H9 (cell line): ENCODE measurements at regions not wholly inside any gene's neighbourhood (a gene's known extent, or its start where the extent isn't known, plus 50 kb on each side); places are given as distances from the start of the nearest gene placed in this dataset.

Source experiments
- DNase-seq: peaks from one replicate; pipeline ENCODE4 v3.0.0-alpha.2; 2017
- H2AFZ ChIP-seq: one replicate; pipeline ENCODE4 v1.6.1; 2013; ENCODE audit warnings: mild to moderate bottlenecking, low read length, control low read depth, moderate library complexity
- H2AK5ac ChIP-seq: 2 replicates; pipeline ENCODE4 v1.6.1; 2013; ENCODE audit warnings: low read length, control low read depth, mixed read lengths; ENCODE audit not compliant: insufficient read length
- H2BK120ac ChIP-seq: one replicate; pipeline ENCODE4 v1.6.1; 2013; ENCODE audit warnings: low read depth, mild to moderate bottlenecking, low read length, control low read depth, inconsistent platforms; ENCODE audit not compliant: poor library complexity, severe bottlenecking
- H2BK12ac ChIP-seq: 2 replicates; pipeline ENCODE4 v1.6.1; 2013; ENCODE audit warnings: low read length, control low read depth, mixed read lengths, low read depth; ENCODE audit not compliant: insufficient read length
- H2BK15ac ChIP-seq: 2 replicates; pipeline ENCODE4 v1.6.1; 2013; ENCODE audit warnings: low read depth, low read length, control low read depth
- H2BK20ac ChIP-seq: one replicate; pipeline ENCODE4 v1.6.1; 2013; ENCODE audit warnings: low read depth, mild to moderate bottlenecking, low read length, control low read depth, inconsistent platforms; ENCODE audit not compliant: poor library complexity, severe bottlenecking
- H2BK5ac ChIP-seq: 2 replicates; pipeline ENCODE4 v1.6.1; 2013; ENCODE audit warnings: low read length, control low read depth, mixed read lengths; ENCODE audit not compliant: insufficient read length
- H3K14ac ChIP-seq: 2 replicates; pipeline ENCODE4 v1.6.1; 2013; ENCODE audit warnings: low read length, control low read depth; ENCODE audit not compliant: insufficient read depth
- H3K18ac ChIP-seq: 2 replicates; pipeline ENCODE4 v1.6.1; 2013; ENCODE audit warnings: low read depth, mild to moderate bottlenecking, mixed read lengths, low read length, control low read depth; ENCODE audit not compliant: insufficient read length
- H3K23ac ChIP-seq: 2 replicates; pipeline ENCODE4 v1.6.1; 2013; ENCODE audit warnings: low read length, control low read depth, mixed read lengths, low read depth; ENCODE audit not compliant: insufficient read length
- H3K23me2 ChIP-seq: 2 replicates; pipeline ENCODE4 v1.6.1; 2013; ENCODE audit warnings: low read depth, mild to moderate bottlenecking, mixed read lengths, low read length, control low read depth; ENCODE audit not compliant: insufficient read length, poor library complexity, severe bottlenecking
- H3K27ac ChIP-seq: 2 replicates; pipeline ENCODE4 v1.5.1; 2013; ENCODE audit warnings: low read length, control low read depth, mixed read lengths, low read depth; ENCODE audit not compliant: insufficient read length
- H3K27me3 ChIP-seq: 2 replicates; pipeline ENCODE4 v1.6.1; 2013; ENCODE audit warnings: low read length, control low read depth, inconsistent platforms; ENCODE audit not compliant: insufficient read depth
- H3K4ac ChIP-seq: 2 replicates; pipeline ENCODE4 v1.6.1; 2013; ENCODE audit warnings: low read depth, mild to moderate bottlenecking, control low read depth, inconsistent platforms, low read length, moderate library complexity
- H3K4me1 ChIP-seq: 2 replicates; pipeline ENCODE4 v1.6.1; 2013; ENCODE audit warnings: low read length, control low read depth, inconsistent platforms; ENCODE audit not compliant: insufficient read depth
- H3K4me2 ChIP-seq: 2 replicates; pipeline ENCODE4 v1.6.1; 2013; ENCODE audit warnings: low read length, control low read depth, mixed read lengths; ENCODE audit not compliant: insufficient read length, insufficient read depth
- H3K56ac ChIP-seq: 2 replicates; pipeline ENCODE4 v1.6.1; 2013; ENCODE audit warnings: low read depth, mild to moderate bottlenecking, mixed read lengths, low read length, control low read depth; ENCODE audit not compliant: insufficient read length
- H3K79me1 ChIP-seq: 2 replicates; pipeline ENCODE4 v1.6.1; 2013; ENCODE audit warnings: low read depth, mild to moderate bottlenecking, moderate library complexity, low read length, control low read depth, inconsistent platforms; ENCODE audit not compliant: insufficient read depth, poor library complexity, severe bottlenecking
- H3K79me2 ChIP-seq: 2 replicates; pipeline ENCODE4 v1.6.1; 2013; ENCODE audit warnings: low read length, control low read depth, inconsistent platforms; ENCODE audit not compliant: insufficient read depth
- H3K9ac ChIP-seq: 2 replicates; pipeline ENCODE4 v1.6.1; 2013; ENCODE audit warnings: low read length, control low read depth, mixed read lengths; ENCODE audit not compliant: insufficient read length; ENCODE audit errors: extremely low read depth
- H3K9me3 ChIP-seq: one replicate; pipeline ENCODE4 v1.6.1; 2013; ENCODE audit warnings: low read depth, low read length, inconsistent platforms; ENCODE audit not compliant: control insufficient read depth
- H3T11ph ChIP-seq: one replicate; pipeline ENCODE4 v1.6.1; 2013; ENCODE audit warnings: mild to moderate bottlenecking, low read length, control low read depth, inconsistent platforms
- H4K20me1 ChIP-seq: one replicate; pipeline ENCODE4 v1.6.1; 2013; ENCODE audit not compliant: control insufficient read depth, insufficient read length, insufficient read depth
- H4K5ac ChIP-seq: 2 replicates; pipeline ENCODE4 v1.6.1; 2013; ENCODE audit warnings: low read depth, mild to moderate bottlenecking, mixed read lengths, low read length, control low read depth; ENCODE audit not compliant: insufficient read length
- H4K8ac ChIP-seq: replicated peaks from 2 replicates; pipeline ENCODE4 v1.6.1; 2013; ENCODE audit warnings: low read length, control low read depth, mixed read lengths, low read depth; ENCODE audit not compliant: insufficient read length
- H4K91ac ChIP-seq: 2 replicates; pipeline ENCODE4 v1.6.1; 2013; ENCODE audit warnings: low read depth, mild to moderate bottlenecking, moderate library complexity, mixed read lengths, low read length, control low read depth; ENCODE audit not compliant: insufficient read length
- H3K27ac Mint-ChIP-seq, 3 experiments: 2 replicates in 2 of 3; 3 replicates in 1 of 3; pipeline ENCODE4 v1.8.0; 2020 to 2021; ENCODE audit warnings: mixed read lengths in 3 of 3, mild to moderate bottlenecking in 1 of 3, moderate library complexity in 1 of 3
- H3K27me3 Mint-ChIP-seq: 2 replicates; pipeline ENCODE4 v1.8.0; 2021; ENCODE audit warnings: low read depth, mild to moderate bottlenecking, moderate library complexity, mixed read lengths
- H3K36me3 Mint-ChIP-seq, 3 experiments: 2 replicates in 2 of 3; 3 replicates in 1 of 3; pipeline ENCODE4 v1.8.0; 2020 to 2021; ENCODE audit warnings: low read depth in 3 of 3, mixed read lengths in 3 of 3; ENCODE audit not compliant: insufficient read depth in 1 of 3
- H3K4me1 Mint-ChIP-seq, 2 experiments: 2 replicates each; pipeline ENCODE4 v1.8.0; 2020; ENCODE audit warnings: mixed read lengths in 2 of 2
- H3K4me3 Mint-ChIP-seq, 2 experiments: 2 replicates in 1 of 2; 3 replicates in 1 of 2; pipeline ENCODE4 v1.8.0; 2020 to 2021; ENCODE audit warnings: mild to moderate bottlenecking in 2 of 2, mixed read lengths in 2 of 2, moderate library complexity in 1 of 2
- H3K9me3 Mint-ChIP-seq, 2 experiments: 2 replicates in 1 of 2; 3 replicates in 1 of 2; pipeline ENCODE4 v1.8.0; 2020; ENCODE audit warnings: mild to moderate bottlenecking in 2 of 2, mixed read lengths in 2 of 2, moderate library complexity in 1 of 2
- TF ChIP-seq, protein P1 (sequence below): fragments of 200-600 bp; sonication (generic); conservative IDR thresholded peaks from 3 replicates; pipeline ENCODE4 v1.8.0; 2021; ENCODE audit warnings: antibody characterized with exemption, mild to moderate bottlenecking

GRCh38 chr9:90054810-90055209, 450.0 kb downstream of the GADD45G start:
- Histone ChIP-seq H3K79me2 (no peaks in the 10 kb centered on the region), H2BK20ac (no peak overlapping the region), H3K4ac (no peak overlapping the region), H3K4me2 (no peak overlapping the region), H3K9ac (no peak overlapping the region), H2BK5ac (no peak overlapping the region), H4K8ac (no peak overlapping the region), H3K79me1 (no peaks in the 10 kb centered on the region), H2AK5ac (no peak overlapping the region), H2BK15ac (no peak overlapping the region), H3K23ac (no peak overlapping the region), H3K56ac (no peak overlapping the region), H3K14ac (no peak overlapping the region), H4K91ac (no peak overlapping the region), H3K23me2 (no peaks in the 10 kb centered on the region), H3K9me3 (no peaks in the 10 kb centered on the region), H3K27me3 (no peaks in the 10 kb centered on the region), H2AFZ (no peak overlapping the region), H3T11ph (no peak overlapping the region), H2BK12ac (no peak overlapping the region), H3K27ac (no peak overlapping the region), H4K5ac (no peak overlapping the region), H2BK120ac (no peak overlapping the region), H3K18ac (no peak overlapping the region), H3K4me1 (no peaks in the 10 kb centered on the region), H4K20me1 (no peaks in the 10 kb centered on the region)
- no peak overlapping the region for H3K27ac Mint-ChIP-seq
- H3K36me3 Mint-ChIP-seq: peaks cover 0 to 10% (median 0%) of the 10 kb centered on the region in 3 experiments; a peak in 4 of 7 replicates
- no peaks in the 10 kb centered on the region for H3K4me1 Mint-ChIP-seq
- no peak overlapping the region for H3K4me3 Mint-ChIP-seq
- DNase-seq: no peak
- TF ChIP-seq, protein P1, sequence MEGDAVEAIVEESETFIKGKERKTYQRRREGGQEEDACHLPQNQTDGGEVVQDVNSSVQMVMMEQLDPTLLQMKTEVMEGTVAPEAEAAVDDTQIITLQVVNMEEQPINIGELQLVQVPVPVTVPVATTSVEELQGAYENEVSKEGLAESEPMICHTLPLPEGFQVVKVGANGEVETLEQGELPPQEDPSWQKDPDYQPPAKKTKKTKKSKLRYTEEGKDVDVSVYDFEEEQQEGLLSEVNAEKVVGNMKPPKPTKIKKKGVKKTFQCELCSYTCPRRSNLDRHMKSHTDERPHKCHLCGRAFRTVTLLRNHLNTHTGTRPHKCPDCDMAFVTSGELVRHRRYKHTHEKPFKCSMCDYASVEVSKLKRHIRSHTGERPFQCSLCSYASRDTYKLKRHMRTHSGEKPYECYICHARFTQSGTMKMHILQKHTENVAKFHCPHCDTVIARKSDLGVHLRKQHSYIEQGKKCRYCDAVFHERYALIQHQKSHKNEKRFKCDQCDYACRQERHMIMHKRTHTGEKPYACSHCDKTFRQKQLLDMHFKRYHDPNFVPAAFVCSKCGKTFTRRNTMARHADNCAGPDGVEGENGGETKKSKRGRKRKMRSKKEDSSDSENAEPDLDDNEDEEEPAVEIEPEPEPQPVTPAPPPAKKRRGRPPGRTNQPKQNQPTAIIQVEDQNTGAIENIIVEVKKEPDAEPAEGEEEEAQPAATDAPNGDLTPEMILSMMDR: no peak
- H3K27me3 Mint-ChIP-seq: peaks cover 4% of the 10 kb centered on the region; the same call in 1 of the 2 replicates
- H3K9me3 Mint-ChIP-seq: peaks cover 10 to 18% of the 10 kb centered on the region in 2 experiments
